Vagina (tissue), 2 donors: ENCODE measurements at regions not wholly inside any gene's neighbourhood (a gene's known extent, or its start where the extent isn't known, plus 50 kb on each side); places are given as distances from the start of the nearest gene placed in this dataset.

Experiments used
- DNase-seq, 2 donors: peaks; one replicate each; pipeline ENCODE4 v3.0.0-alpha.2; 2017; ENCODE audit errors: extremely low spot score in 2 of 2
- H3K27ac ChIP-seq: fragments of 200-600 bp; sonication (generic); one replicate; pipeline ENCODE4 v1.5.1; 2019
- H3K27me3 ChIP-seq: fragments of 200-600 bp; sonication (generic); one replicate; pipeline ENCODE4 v1.5.1; 2019
- H3K36me3 ChIP-seq, 2 donors: fragments of 200-600 bp; sonication (generic); one replicate each; pipeline ENCODE4 v1.5.1; 2017 to 2019
- H3K4me1 ChIP-seq: fragments of 200-600 bp; sonication (generic); one replicate; pipeline ENCODE4 v1.5.1; 2019
- H3K4me3 ChIP-seq, 2 donors: fragments of 200-600 bp; sonication (generic); 1 replicate in 1 of 2; 2 replicates in 1 of 2; pipeline ENCODE4 v1.5.1; 2016 to 2019
- H3K9me3 ChIP-seq: fragments of 200-600 bp; sonication (generic); one replicate; pipeline ENCODE4 v1.5.1; 2019
- POLR2A ChIP-seq, 2 donors: fragments of 450-650 bp; IDR thresholded peaks; one replicate each; pipeline ENCODE4 v1.6.1; 2017; ENCODE audit warnings: antibody characterized with exemption in 2 of 2, mild to moderate bottlenecking in 2 of 2, moderate library complexity in 2 of 2
- POLR2AphosphoS5 ChIP-seq, 2 donors: sonication (generic); formaldehyde crosslinking; IDR thresholded peaks; one replicate each; pipeline ENCODE4 v1.9.0; 2017; ENCODE audit warnings: antibody characterized with exemption in 2 of 2, mild to moderate bottlenecking in 2 of 2, low read depth in 1 of 2; ENCODE audit not compliant: insufficient read depth in 1 of 2
- intact Hi-C: fragments of 100-400 bp; cut with DNase I; formaldehyde crosslinking; loops from one replicate; pipeline ENCODE4 v1.15.1; 2023
- TF ChIP-seq, protein P1 (sequence below), 3 experiments: fragments of 450-650 bp in 2 of 3; fragments of 200-600 bp in 1 of 3; sonication (generic) in 1 of 3; IDR thresholded peaks; one replicate each; pipeline ENCODE4 v1.5.1; 2017 to 2019; ENCODE audit warnings: antibody characterized with exemption in 3 of 3, mild to moderate bottlenecking in 2 of 3, moderate library complexity in 2 of 3

DNA sequence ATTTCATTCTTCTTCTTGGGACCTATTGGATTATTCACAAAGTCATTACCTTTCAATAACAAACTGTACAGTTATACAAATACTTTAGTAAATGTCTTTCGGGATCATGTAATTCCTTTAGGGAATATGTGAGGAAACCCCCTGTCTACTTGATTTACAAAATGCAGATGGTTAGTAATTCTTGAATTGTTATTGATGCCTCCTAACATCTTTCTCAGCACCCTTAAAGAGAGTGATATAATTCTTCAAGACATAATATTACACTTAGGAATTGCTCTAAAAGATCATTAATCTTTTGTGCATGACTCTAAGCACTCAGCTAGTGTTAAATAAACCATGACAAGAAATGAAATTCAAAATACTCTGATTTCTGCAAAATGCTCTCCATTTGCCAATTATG lies 988.1 kb upstream of the HS3ST1 start:
- no peaks in the 10 kb centered on the region for H3K4me1 ChIP-seq
- no peaks in the 10 kb centered on the region for H3K36me3 ChIP-seq
- intact Hi-C loops = no loop called here
- H3K27me3 ChIP-seq = no peaks in the 10 kb centered on the region
- no peaks in the 10 kb centered on the region for H3K9me3 ChIP-seq
- no peak overlapping the region for H3K4me3 ChIP-seq
- TF ChIP-seq, protein P1, sequence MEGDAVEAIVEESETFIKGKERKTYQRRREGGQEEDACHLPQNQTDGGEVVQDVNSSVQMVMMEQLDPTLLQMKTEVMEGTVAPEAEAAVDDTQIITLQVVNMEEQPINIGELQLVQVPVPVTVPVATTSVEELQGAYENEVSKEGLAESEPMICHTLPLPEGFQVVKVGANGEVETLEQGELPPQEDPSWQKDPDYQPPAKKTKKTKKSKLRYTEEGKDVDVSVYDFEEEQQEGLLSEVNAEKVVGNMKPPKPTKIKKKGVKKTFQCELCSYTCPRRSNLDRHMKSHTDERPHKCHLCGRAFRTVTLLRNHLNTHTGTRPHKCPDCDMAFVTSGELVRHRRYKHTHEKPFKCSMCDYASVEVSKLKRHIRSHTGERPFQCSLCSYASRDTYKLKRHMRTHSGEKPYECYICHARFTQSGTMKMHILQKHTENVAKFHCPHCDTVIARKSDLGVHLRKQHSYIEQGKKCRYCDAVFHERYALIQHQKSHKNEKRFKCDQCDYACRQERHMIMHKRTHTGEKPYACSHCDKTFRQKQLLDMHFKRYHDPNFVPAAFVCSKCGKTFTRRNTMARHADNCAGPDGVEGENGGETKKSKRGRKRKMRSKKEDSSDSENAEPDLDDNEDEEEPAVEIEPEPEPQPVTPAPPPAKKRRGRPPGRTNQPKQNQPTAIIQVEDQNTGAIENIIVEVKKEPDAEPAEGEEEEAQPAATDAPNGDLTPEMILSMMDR (IDR thresholded peaks at IDR 0.05) = no peak
- TF ChIP-seq POLR2A (IDR thresholded peaks at IDR 0.05) (no peak), POLR2AphosphoS5 (IDR thresholded peaks at IDR 0.05; ENCODE audit: insufficient read depth in 1 of 2, low read depth in 1 of 2) (no peak)
- H3K27ac ChIP-seq = no peak overlapping the region
- DNase-seq = no peak

DNA sequence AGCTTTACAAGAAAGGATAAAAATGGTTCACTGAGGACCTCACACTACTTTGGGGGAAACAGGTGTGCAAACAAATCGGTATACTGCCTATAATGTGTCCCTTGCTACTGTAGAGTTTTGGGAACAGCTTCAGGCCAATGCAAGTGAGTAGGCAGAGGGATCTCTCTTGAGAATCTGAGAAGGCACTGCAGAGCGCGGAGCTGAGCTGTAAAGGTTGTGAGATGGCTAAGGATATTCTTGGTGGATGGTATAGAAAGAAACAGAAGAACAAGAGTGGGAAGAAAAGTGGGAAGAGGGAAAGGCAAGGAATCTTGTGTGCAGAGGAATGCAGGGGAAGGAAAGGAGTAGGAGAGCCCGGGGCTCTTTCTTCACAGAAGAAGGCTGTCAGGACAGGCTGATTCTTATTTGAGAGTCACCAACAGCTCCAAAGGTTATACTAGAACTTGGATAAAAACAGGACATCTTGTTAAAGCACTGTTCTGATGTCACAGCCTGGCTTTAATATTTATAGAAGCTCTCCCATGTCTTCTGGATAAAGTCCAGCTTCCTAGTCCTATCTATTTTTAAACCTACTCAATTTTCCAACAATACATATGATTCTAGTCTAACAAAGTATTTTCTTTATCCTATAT lies 985.6 kb upstream of the HS3ST1 start:
- no peaks in the 10 kb centered on the region for H3K9me3 ChIP-seq
- no peaks in the 10 kb centered on the region for H3K4me1 ChIP-seq
- no peak for DNase-seq
- H3K27me3 ChIP-seq = no peaks in the 10 kb centered on the region
- H3K4me3 ChIP-seq = no peak overlapping the region
- H3K36me3 ChIP-seq = no peaks in the 10 kb centered on the region
- intact Hi-C loops = no loop called here
- TF ChIP-seq, protein P1 (IDR thresholded peaks at IDR 0.05) = no peak
- TF ChIP-seq POLR2A (IDR thresholded peaks at IDR 0.05) = no peak
- no peak for TF ChIP-seq POLR2AphosphoS5 (IDR thresholded peaks at IDR 0.05; ENCODE audit: insufficient read depth in 1 of 2, low read depth in 1 of 2)
- H3K27ac ChIP-seq = no peak overlapping the region

DNA sequence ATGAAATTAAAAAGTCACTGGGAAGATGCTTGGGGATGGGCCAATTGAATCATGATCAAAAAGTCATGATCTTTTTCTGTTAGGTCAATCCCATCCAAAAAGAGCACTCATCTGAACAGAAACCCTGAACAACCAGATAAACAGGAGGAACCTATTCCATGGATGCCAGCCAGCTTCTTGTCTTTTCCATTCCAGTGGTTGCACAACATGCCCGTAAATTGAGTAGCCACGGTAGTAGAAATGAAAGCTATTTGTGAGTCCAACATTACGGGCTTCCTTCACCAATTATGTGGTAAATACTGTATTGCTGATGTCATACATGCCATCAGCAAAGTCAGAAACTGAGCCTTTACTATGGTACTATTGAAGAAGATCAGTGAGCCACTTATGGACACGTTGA lies 982.4 kb upstream of the HS3ST1 start:
- intact Hi-C loops = no loop called here

DNA sequence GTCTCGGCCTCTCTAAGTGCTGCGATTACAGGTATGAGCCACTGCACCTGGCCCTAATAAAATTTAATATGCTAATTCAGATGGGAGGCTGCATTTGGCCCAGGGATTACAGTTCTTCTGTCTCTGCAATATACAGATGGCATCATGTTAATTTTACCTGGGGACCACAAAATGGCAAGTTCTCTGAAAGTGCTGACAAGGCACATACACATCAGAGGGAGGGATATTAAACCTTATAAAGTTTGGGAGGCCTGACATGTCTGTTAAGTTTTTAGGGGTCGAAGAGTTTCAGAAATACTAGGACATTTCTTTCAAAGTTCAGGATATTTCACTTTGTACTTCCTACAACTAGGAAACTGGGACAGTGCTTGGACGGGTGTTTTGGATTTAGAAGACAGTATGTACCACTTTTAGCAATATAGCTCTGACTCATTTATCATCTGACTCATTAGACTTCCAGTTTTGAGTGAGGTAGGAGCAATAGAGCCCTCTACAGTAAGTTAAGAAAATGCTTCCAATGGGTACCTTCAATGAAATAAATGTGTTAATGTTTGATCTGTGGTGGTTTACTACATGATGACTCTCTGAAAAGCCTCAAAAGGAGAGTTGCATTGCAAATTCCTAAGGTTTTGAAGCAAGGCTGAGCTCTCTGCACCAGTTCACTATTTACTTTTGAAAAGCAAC lies 981.0 kb upstream of the HS3ST1 start:
- intact Hi-C loops = no loop called here
- H3K27ac ChIP-seq = no peak overlapping the region
- H3K36me3 ChIP-seq = no peaks in the 10 kb centered on the region
- H3K9me3 ChIP-seq = no peaks in the 10 kb centered on the region
- no peaks in the 10 kb centered on the region for H3K4me1 ChIP-seq
- H3K27me3 ChIP-seq = no peaks in the 10 kb centered on the region
- no peak for DNase-seq
- TF ChIP-seq POLR2A (IDR thresholded peaks at IDR 0.05) (no peak), POLR2AphosphoS5 (IDR thresholded peaks at IDR 0.05; ENCODE audit: insufficient read depth in 1 of 2, low read depth in 1 of 2) (no peak)
- TF ChIP-seq, protein P1 (IDR thresholded peaks at IDR 0.05) = no peak
- no peak overlapping the region for H3K4me3 ChIP-seq

More for the DNA sequence above, 982.4 kb upstream of the HS3ST1 start:
- no peaks in the 10 kb centered on the region for H3K27me3 ChIP-seq
- no peak overlapping the region for H3K27ac ChIP-seq
- H3K36me3 ChIP-seq = no peaks in the 10 kb centered on the region
- no peak overlapping the region for H3K4me3 ChIP-seq
- no peaks in the 10 kb centered on the region for H3K9me3 ChIP-seq
- no peaks in the 10 kb centered on the region for H3K4me1 ChIP-seq
- no peak for DNase-seq
- TF ChIP-seq POLR2AphosphoS5 (IDR thresholded peaks at IDR 0.05; ENCODE audit: insufficient read depth in 1 of 2, low read depth in 1 of 2) (no peak), POLR2A (IDR thresholded peaks at IDR 0.05) (no peak)
- TF ChIP-seq, protein P1 (IDR thresholded peaks at IDR 0.05) = no peak

DNA sequence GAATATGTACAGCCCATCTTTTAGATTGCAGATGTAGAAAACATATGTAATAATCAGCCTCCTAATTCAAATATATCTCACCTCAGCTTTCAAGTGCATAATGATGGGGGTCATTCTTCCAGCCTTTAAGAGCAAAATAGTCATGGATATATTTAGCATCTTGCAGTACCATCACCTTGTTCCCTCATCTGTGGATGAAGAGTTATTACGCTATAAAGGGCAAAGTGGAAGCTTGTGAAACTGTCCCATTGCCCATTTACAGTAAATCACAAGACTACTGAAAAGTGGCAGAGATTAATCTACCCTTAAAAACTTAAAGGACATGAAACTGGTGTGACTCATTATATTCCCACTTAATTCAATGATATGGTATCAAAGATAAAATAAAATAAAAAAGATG lies 979.7 kb upstream of the HS3ST1 start:
- DNase-seq = no peak
- H3K4me1 ChIP-seq = no peaks in the 10 kb centered on the region
- no peak overlapping the region for H3K4me3 ChIP-seq
- no peak overlapping the region for H3K27ac ChIP-seq
- H3K9me3 ChIP-seq = no peaks in the 10 kb centered on the region
- intact Hi-C loops = no loop called here
- no peaks in the 10 kb centered on the region for H3K36me3 ChIP-seq
- H3K27me3 ChIP-seq = no peaks in the 10 kb centered on the region
- no peak for TF ChIP-seq POLR2A (IDR thresholded peaks at IDR 0.05)
- TF ChIP-seq POLR2AphosphoS5 (IDR thresholded peaks at IDR 0.05; ENCODE audit: insufficient read depth in 1 of 2, low read depth in 1 of 2) = no peak
- TF ChIP-seq, protein P1 (IDR thresholded peaks at IDR 0.05) = no peak
